GM12873 (cell line): ENCODE measurements at regions not wholly inside any gene's neighbourhood (a gene's known extent, or its start where the extent isn't known, plus 50 kb on each side); places are given as distances from the start of the nearest gene placed in this dataset.

Experiments
- TF ChIP-seq, protein P1 (sequence below): IDR thresholded peaks from 2 replicates; pipeline ENCODE4 v1.5.1; 2012; ENCODE audit warnings: low read depth, mild to moderate bottlenecking, moderate library complexity, low read length, control low read depth; ENCODE audit not compliant: insufficient read depth; ENCODE audit errors: missing control alignments

GRCh38 chr14:105709281-105710118 is 183.1 kb downstream of the TMEM121 start:
- TF ChIP-seq, protein P1, sequence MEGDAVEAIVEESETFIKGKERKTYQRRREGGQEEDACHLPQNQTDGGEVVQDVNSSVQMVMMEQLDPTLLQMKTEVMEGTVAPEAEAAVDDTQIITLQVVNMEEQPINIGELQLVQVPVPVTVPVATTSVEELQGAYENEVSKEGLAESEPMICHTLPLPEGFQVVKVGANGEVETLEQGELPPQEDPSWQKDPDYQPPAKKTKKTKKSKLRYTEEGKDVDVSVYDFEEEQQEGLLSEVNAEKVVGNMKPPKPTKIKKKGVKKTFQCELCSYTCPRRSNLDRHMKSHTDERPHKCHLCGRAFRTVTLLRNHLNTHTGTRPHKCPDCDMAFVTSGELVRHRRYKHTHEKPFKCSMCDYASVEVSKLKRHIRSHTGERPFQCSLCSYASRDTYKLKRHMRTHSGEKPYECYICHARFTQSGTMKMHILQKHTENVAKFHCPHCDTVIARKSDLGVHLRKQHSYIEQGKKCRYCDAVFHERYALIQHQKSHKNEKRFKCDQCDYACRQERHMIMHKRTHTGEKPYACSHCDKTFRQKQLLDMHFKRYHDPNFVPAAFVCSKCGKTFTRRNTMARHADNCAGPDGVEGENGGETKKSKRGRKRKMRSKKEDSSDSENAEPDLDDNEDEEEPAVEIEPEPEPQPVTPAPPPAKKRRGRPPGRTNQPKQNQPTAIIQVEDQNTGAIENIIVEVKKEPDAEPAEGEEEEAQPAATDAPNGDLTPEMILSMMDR, result no peak

DNA sequence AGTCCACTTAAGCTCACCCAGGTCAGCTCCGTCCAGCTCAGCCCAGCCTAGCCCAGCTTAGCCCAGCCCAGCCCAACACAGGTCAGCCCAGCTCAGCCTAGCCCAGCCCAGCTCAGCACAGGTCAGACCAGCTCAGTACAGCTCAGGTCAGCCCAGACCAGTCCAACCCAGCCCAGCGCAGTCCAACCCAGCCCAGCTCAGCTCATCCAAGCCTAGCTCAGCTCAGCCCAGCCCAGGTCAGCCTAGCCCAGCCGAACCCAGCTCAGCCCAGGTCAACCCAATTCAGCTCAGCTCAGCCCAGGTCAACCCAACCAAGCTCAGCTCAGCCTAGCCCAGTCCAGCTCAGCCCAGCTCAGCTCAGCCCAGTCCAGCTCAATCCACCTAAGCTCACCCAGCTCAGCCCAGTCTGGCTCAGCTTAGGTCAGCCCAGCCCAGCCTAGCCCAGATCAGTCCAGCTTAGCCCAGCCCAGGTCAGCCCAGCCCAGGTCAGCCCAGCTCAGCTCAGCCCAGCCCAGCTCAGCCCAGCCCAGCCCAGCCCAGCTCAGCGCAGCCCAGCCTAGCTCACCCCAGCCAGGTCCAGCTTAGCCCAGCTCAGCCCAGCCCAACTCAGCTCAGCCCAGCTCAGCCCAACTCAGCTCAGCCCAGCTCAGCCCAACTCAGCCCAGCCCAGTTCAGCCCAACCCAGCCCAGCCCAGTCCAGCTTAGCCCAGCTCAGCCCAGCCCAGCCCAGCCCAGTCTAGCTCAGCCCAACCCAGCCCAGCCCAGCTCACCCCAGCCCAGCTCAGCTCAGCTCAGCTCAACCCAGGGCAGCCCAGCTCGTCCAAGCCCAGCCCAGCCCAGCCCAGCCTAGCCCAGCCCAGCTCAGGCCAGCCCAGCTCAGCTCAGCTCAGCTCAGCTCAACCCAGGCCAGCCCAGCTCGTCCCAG is 184.0 kb downstream of the TMEM121 start:
- TF ChIP-seq, protein P1, result no peak

DNA sequence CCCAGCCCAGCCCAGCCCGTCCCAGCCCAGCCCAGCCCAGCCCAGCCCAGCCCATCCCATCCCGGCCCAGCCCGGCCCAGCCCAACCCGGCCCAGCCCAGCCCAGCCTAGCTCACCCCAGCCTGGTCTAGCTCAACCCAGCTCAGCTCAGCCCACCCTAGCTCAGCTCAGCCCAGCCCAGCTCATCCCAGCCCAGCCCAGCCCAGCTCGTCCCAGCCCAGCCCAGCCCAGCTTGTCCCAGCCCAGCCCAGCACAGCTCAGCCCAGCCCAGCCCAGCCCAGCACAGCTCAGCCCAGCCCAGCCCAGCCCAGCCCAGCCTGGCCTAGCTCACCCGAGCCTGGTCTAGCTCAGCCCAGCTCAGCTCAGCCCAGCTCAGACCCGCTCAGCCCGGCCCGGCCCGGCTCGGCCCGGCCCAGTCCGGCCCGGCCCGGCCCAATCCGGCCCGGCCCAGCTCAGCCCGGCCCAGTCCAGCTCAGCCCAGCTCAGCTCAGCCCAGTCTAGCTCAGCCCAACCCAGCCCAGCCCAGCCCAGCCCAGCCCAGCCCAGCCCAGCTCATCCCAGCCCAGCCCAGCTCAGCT is 184.7 kb downstream of the TMEM121 start:
- TF ChIP-seq, protein P1, result no peak

- TF ChIP-seq, protein P1, result no peak
Measured at GRCh38 chr14:105711841-105712460, 185.6 kb downstream of the TMEM121 start.

DNA sequence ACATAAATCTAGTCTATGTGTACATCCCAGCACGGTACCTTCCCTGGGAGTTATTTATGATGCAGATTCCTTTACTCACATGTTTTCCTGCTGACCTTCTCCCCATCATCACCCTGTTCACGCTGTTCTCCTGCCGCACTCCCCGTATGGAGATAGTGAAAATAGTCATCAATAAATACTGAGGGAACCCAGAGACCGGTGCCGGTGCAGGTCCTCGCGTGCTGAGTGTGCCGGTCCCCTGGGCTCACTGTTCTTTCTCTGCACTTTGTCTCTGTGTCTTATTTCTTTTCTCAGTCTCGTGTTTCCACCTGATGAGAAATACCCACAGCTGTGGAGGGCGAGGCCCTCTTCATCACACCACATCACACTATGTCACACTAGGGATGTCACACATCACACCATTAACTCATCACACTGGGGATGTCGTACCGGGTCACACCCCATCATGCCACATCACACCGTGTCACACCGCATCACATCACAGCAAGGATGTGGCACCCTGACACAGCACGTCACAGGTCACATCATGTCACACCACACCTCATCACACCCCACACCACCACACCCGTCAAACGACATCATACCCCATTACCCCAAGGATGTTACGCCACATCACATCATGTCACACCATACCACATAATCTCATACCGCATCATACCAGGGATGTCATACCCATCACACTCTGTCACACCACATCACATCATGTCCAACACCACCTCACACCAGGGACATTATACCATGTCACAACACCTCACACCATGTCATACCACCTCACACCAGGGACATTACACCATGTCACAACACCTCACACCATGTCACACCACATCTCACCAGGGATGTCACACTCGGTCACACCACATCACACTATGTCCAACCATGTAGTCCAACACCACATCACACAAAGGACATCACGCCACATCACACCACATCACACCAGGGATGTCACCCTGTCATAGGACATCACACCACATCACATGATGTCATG is 207.0 kb downstream of the TMEM121 start:
- TF ChIP-seq, protein P1, result no peak

GRCh38 chr14:105737504-105738246 is 211.3 kb downstream of the TMEM121 start:
- TF ChIP-seq, protein P1, result no peak
